Astrocyte (in vitro differentiated cells and primary cell): ENCODE measurements at regions not wholly inside any gene's neighbourhood (a gene's known extent, or its start where the extent isn't known, plus 50 kb on each side); places are given as distances from the start of the nearest gene placed in this dataset.

Experiments
- CTCF ChIP-seq: IDR thresholded peaks from 2 replicates; pipeline ENCODE4 v1.5.1; 2011; ENCODE audit warnings: low read depth, mild to moderate bottlenecking, inconsistent platforms, low read length, moderate library complexity; ENCODE audit not compliant: insufficient read depth
- EZH2 ChIP-seq: IDR thresholded peaks from 2 replicates; pipeline ENCODE4 v1.6.1; 2012; ENCODE audit warnings: mild to moderate bottlenecking, low read length, inconsistent platforms; ENCODE audit not compliant: insufficient read depth

GRCh38 chr5:174309131-174309795, 263.8 kb downstream of the NSG2 start:
- TF ChIP-seq CTCF (no peak), EZH2 (no peak)
